ENCODE measurements at regions not wholly inside any gene's neighbourhood (a gene's known extent, or its start where the extent isn't known, plus 50 kb on each side); places are given as distances from the start of the nearest gene placed in this dataset.

DNA sequence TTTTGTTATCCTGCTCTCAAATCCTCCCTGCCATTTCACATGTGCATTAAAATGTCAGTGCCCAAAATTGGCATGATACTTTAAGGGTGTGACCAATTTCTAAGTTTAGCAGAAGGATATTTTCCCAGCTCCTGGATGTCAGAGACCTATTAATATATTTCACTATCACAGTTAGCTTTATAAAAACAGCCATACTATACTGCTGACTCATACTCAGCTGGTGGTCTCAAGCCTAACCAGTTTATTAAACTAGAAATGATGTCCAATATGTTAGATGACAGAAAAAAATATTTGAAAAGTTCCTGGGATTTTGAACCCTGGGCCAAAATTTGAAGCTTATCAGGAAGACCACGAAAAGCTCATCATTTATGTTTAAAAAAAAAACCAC lies 60.9 kb upstream of the ZNF280D start:
- H4K20me1 ChIP-seq (replicated peaks in 1 of 2; ENCODE audit: control insufficient read depth in 1 of 2, insufficient read depth in 2 of 2, low read length in 2 of 2) = no peaks in the 10 kb centered on the region
- H2BK12ac ChIP-seq (ENCODE audit: low read depth, low read length) = no peak overlapping the region
- no peak overlapping the region for H2BK15ac ChIP-seq (ENCODE audit: low read length)
- H3K4me3 ChIP-seq (ENCODE audit: extremely low read depth in 1 of 4, insufficient read depth in 2 of 4, low read depth in 3 of 4, low read length in 4 of 4) = no peak overlapping the region
- H3K4me1 ChIP-seq (replicated peaks in 1 of 4; ENCODE audit: control insufficient read depth in 3 of 4, insufficient read depth in 4 of 4, low read length in 3 of 4) = no peaks in the 10 kb centered on the region
- H3K79me2 ChIP-seq (ENCODE audit: control insufficient read depth in 1 of 2, insufficient read depth in 2 of 2, low read length in 2 of 2) = no peaks in the 10 kb centered on the region
- no peak overlapping the region for H3K4me2 ChIP-seq (ENCODE audit: insufficient read depth in 1 of 2, low read depth in 2 of 2, low read length in 2 of 2)
- ChIA-PET CTCF (ENCODE audit: partially characterized antibody) (no interaction called here), POLR2A (ENCODE audit: partially characterized antibody) (no interaction called here)
- H2AFZ ChIP-seq (ENCODE audit: low read length) = no peak overlapping the region
- 92% methylated on average over 1 of the region's 1 CpG; no CpG with 5 or more reads in 1 of the 2 experiments for WGBS, 2 experiments (ENCODE audit: extremely low coverage in 1 of 2, insufficient coverage in 1 of 2, insufficient read length in 1 of 2, insufficient replicate concordance in 2 of 2, low coverage in 1 of 2, low lambda C conversion rate in 2 of 2, missing lambda C conversion rate in 1 of 2)
- H3K14ac ChIP-seq (ENCODE audit: insufficient read length) = no peak overlapping the region
- no peak overlapping the region for H4K5ac ChIP-seq (ENCODE audit: insufficient read length, low read depth, low read length)
- no peak overlapping the region for H4K8ac ChIP-seq (ENCODE audit: extremely low read depth, insufficient read depth, low read length)
- no peak overlapping the region for H3K4ac ChIP-seq (replicated peaks; ENCODE audit: insufficient read length, low read depth, low read length)
- H3K56ac ChIP-seq (replicated peaks; ENCODE audit: insufficient read length, low read depth, low read length) = no peak overlapping the region
- FAIRE-seq (no peak), DNase-seq (ENCODE audit: low read depth in 1 of 2, low spot score in 2 of 2) (no peak)
- no peaks in the 10 kb centered on the region for H3K27me3 ChIP-seq (replicated peaks in 1 of 4; ENCODE audit: control insufficient read depth in 3 of 4, extremely low read depth in 1 of 4, insufficient read depth in 3 of 4, low read length in 3 of 4)
- no peak overlapping the region for H2AK5ac ChIP-seq (ENCODE audit: low read depth, low read length)
- no peak overlapping the region for H2BK5ac ChIP-seq (ENCODE audit: low read depth, low read length)
- H3K27ac ChIP-seq (ENCODE audit: low read depth, low read length) = no peak overlapping the region
- no peak overlapping the region for H2BK20ac ChIP-seq (ENCODE audit: low read length)
- no peak overlapping the region for H3K23ac ChIP-seq (ENCODE audit: insufficient read length)
- H3K9ac ChIP-seq (replicated peaks in 1 of 4; ENCODE audit: extremely low read depth in 1 of 4, low read depth in 3 of 4, low read length in 3 of 4) = no peak overlapping the region
- H2BK120ac ChIP-seq (replicated peaks; ENCODE audit: low read depth, low read length) = no peak overlapping the region
- H3K23me2 ChIP-seq (ENCODE audit: low read depth, low read length) = no peaks in the 10 kb centered on the region
- peaks cover 0 to 3% of the 10 kb centered on the region in 2 experiments; a peak in 2 of 4 replicates for H3K9me3 ChIP-seq (ENCODE audit: insufficient read depth in 2 of 2, low read depth in 1 of 2, low read length in 1 of 2)
- no peak overlapping the region for H3K18ac ChIP-seq (ENCODE audit: extremely low read depth, low read length)
- no peaks in the 10 kb centered on the region for H3K79me1 ChIP-seq (ENCODE audit: low read depth, low read length)
- H3K36me3 ChIP-seq (ENCODE audit: control insufficient read depth in 2 of 4, insufficient read depth in 4 of 4, low read length in 3 of 4) = no peaks in the 10 kb centered on the region
- no peak overlapping the region for H4K91ac ChIP-seq (replicated peaks; ENCODE audit: insufficient read length, low read length)
- TF ChIP-seq RXRA (IDR thresholded peaks at IDR 0.05; ENCODE audit: insufficient read depth, low read depth, low read length) = no peak
- no peak for TF ChIP-seq CBX5 (IDR thresholded peaks at IDR 0.05; ENCODE audit: low read depth, low read length)
- TF ChIP-seq JUND (IDR thresholded peaks at IDR 0.05; ENCODE audit: low read length) = no peak
- no peak for TF ChIP-seq CHD1 (IDR thresholded peaks at IDR 0.05; ENCODE audit: low read depth, low read length)
- TF ChIP-seq FOSL1 (IDR thresholded peaks at IDR 0.05; ENCODE audit: insufficient read depth, low read depth, low read length) = no peak
- TF ChIP-seq SUZ12 (IDR thresholded peaks at IDR 0.05; ENCODE audit: low read length) = no peak
- TF ChIP-seq POLR2AphosphoS5 (IDR thresholded peaks at IDR 0.05; ENCODE audit: low read depth, low read length) = no peak
- TF ChIP-seq SAP30 (IDR thresholded peaks at IDR 0.05; ENCODE audit: insufficient read depth, insufficient replicate concordance, low read length) = no peak
- TF ChIP-seq, protein P1, sequence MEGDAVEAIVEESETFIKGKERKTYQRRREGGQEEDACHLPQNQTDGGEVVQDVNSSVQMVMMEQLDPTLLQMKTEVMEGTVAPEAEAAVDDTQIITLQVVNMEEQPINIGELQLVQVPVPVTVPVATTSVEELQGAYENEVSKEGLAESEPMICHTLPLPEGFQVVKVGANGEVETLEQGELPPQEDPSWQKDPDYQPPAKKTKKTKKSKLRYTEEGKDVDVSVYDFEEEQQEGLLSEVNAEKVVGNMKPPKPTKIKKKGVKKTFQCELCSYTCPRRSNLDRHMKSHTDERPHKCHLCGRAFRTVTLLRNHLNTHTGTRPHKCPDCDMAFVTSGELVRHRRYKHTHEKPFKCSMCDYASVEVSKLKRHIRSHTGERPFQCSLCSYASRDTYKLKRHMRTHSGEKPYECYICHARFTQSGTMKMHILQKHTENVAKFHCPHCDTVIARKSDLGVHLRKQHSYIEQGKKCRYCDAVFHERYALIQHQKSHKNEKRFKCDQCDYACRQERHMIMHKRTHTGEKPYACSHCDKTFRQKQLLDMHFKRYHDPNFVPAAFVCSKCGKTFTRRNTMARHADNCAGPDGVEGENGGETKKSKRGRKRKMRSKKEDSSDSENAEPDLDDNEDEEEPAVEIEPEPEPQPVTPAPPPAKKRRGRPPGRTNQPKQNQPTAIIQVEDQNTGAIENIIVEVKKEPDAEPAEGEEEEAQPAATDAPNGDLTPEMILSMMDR (IDR thresholded peaks at IDR 0.05; ENCODE audit: control extremely low read depth in 1 of 3, insufficient read depth in 1 of 3, low read depth in 1 of 3, low read length in 3 of 3) = no peak
- TF ChIP-seq, protein P2, sequence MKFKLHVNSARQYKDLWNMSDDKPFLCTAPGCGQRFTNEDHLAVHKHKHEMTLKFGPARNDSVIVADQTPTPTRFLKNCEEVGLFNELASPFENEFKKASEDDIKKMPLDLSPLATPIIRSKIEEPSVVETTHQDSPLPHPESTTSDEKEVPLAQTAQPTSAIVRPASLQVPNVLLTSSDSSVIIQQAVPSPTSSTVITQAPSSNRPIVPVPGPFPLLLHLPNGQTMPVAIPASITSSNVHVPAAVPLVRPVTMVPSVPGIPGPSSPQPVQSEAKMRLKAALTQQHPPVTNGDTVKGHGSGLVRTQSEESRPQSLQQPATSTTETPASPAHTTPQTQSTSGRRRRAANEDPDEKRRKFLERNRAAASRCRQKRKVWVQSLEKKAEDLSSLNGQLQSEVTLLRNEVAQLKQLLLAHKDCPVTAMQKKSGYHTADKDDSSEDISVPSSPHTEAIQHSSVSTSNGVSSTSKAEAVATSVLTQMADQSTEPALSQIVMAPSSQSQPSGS (IDR thresholded peaks at IDR 0.05; ENCODE audit: low read length) = no peak
